ENCODE measurements at regions not wholly inside any gene's neighbourhood (a gene's known extent, or its start where the extent isn't known, plus 50 kb on each side); places are given as distances from the start of the nearest gene placed in this dataset.

- Histone ChIP-seq H3K9me3 (ENCODE audit: low read length) (no peaks in the 10 kb centered on the region), H3K79me2 (ENCODE audit: insufficient read depth, low read depth, low read length) (no peaks in the 10 kb centered on the region), H3K9me2 (ENCODE audit: insufficient read depth, low read length) (no peaks in the 10 kb centered on the region), H2AFZ (ENCODE audit: low read length) (no peak overlapping the region), H3K4me3 (ENCODE audit: low read depth, low read length, poor library complexity, severe bottlenecking) (no peak overlapping the region), H3K27ac (ENCODE audit: low read depth, low read length, poor library complexity, severe bottlenecking) (no peak overlapping the region), H4K20me1 (ENCODE audit: insufficient read depth, low read length) (no peaks in the 10 kb centered on the region), H3K4me1 (ENCODE audit: insufficient read depth, low read length, poor library complexity, severe bottlenecking) (no peaks in the 10 kb centered on the region), H3K4me2 (ENCODE audit: low read length) (no peak overlapping the region), H3K36me3 (ENCODE audit: insufficient read depth, low read length) (no peaks in the 10 kb centered on the region)
- TF ChIP-seq EZH2phosphoT487 (IDR thresholded peaks at IDR 0.05; ENCODE audit: borderline replicate concordance, low read depth, low read length) = no peak
- no peak for TF ChIP-seq CTCF (conservative IDR thresholded peaks at IDR 0.05; ENCODE audit: low read length)
- intact Hi-C loops (cut with micrococcal nuclease; ENCODE audit: unreplicated experiment) = no loop called here
- CTCF ChIA-PET (ENCODE audit: unreplicated experiment) = no interaction called here
- BruUV-seq (replicated peaks) = no TSS peak
- POLR2A ChIA-PET = no interaction called here
- no peak for DNase-seq (ENCODE audit: low spot score)
These were observed 659.3 kb upstream of the TMEFF2 start for GRCh38 chr2:192854031-192854430.

- Histone ChIP-seq H4K20me1 (ENCODE audit: insufficient read depth, low read length) (no peaks in the 10 kb centered on the region), H2AFZ (ENCODE audit: low read length) (no peak overlapping the region), H3K36me3 (ENCODE audit: insufficient read depth, low read length) (no peaks in the 10 kb centered on the region), H3K4me3 (ENCODE audit: low read depth, low read length, poor library complexity, severe bottlenecking) (no peak overlapping the region), H3K4me1 (ENCODE audit: insufficient read depth, low read length, poor library complexity, severe bottlenecking) (no peaks in the 10 kb centered on the region), H3K9me3 (ENCODE audit: low read length) (no peaks in the 10 kb centered on the region), H3K27ac (ENCODE audit: low read depth, low read length, poor library complexity, severe bottlenecking) (no peak overlapping the region), H3K4me2 (ENCODE audit: low read length) (no peak overlapping the region), H3K9me2 (ENCODE audit: insufficient read depth, low read length) (no peaks in the 10 kb centered on the region), H3K79me2 (ENCODE audit: insufficient read depth, low read depth, low read length) (no peaks in the 10 kb centered on the region)
- POLR2A ChIA-PET = interaction anchor here (0.7 kb wide), 1 partner anchor 10 kb away, joined by 4 read pairs; no protein-coding TSS in a partner anchor
- intact Hi-C loops (cut with micrococcal nuclease; ENCODE audit: unreplicated experiment) = no loop called here
- BruUV-seq (replicated peaks) = no TSS peak
- no peak for DNase-seq (ENCODE audit: low spot score)
- CTCF ChIA-PET (ENCODE audit: unreplicated experiment) = no interaction called here
- TF ChIP-seq CTCF (conservative IDR thresholded peaks at IDR 0.05; ENCODE audit: low read length) (no peak), EZH2phosphoT487 (IDR thresholded peaks at IDR 0.05; ENCODE audit: borderline replicate concordance, low read depth, low read length) (no peak)
These were observed 634.2 kb upstream of the TMEFF2 start for GRCh38 chr2:192828947-192829346.

GRCh38 chr2:192828175-192828574, 633.4 kb upstream of the TMEFF2 start:
- no peaks in the 10 kb centered on the region for H3K9me2 ChIP-seq (ENCODE audit: insufficient read depth, low read length)
- no peaks in the 10 kb centered on the region for H3K9me3 ChIP-seq (ENCODE audit: low read length)
- H3K4me2 ChIP-seq (ENCODE audit: low read length) = no peak overlapping the region
- intact Hi-C loops (cut with micrococcal nuclease; ENCODE audit: unreplicated experiment) = no loop called here
- no peaks in the 10 kb centered on the region for H3K4me1 ChIP-seq (ENCODE audit: insufficient read depth, low read length, poor library complexity, severe bottlenecking)
- H4K20me1 ChIP-seq (ENCODE audit: insufficient read depth, low read length) = no peaks in the 10 kb centered on the region
- ChIA-PET POLR2A (interaction anchor here (0.7 kb wide), 1 partner anchor 9 kb away, joined by 4 read pairs; no protein-coding TSS in a partner anchor), CTCF (ENCODE audit: unreplicated experiment) (no interaction called here)
- H3K27ac ChIP-seq (ENCODE audit: low read depth, low read length, poor library complexity, severe bottlenecking) = no peak overlapping the region
- H3K4me3 ChIP-seq (ENCODE audit: low read depth, low read length, poor library complexity, severe bottlenecking) = no peak overlapping the region
- TF ChIP-seq EZH2phosphoT487 (IDR thresholded peaks at IDR 0.05; ENCODE audit: borderline replicate concordance, low read depth, low read length) (no peak), CTCF (conservative IDR thresholded peaks at IDR 0.05; ENCODE audit: low read length) (no peak)
- no peaks in the 10 kb centered on the region for H3K79me2 ChIP-seq (ENCODE audit: insufficient read depth, low read depth, low read length)
- no peak overlapping the region for H2AFZ ChIP-seq (ENCODE audit: low read length)
- no peaks in the 10 kb centered on the region for H3K36me3 ChIP-seq (ENCODE audit: insufficient read depth, low read length)
- no TSS peak for BruUV-seq (replicated peaks)
- DNase-seq (ENCODE audit: low spot score) = no peak
